ENCODE measurements at regions not wholly inside any gene's neighbourhood (a gene's known extent, or its start where the extent isn't known, plus 50 kb on each side); places are given as distances from the start of the nearest gene placed in this dataset.

GRCh38 chr22:49368221-49368975 lies 459.3 kb downstream of the BRD1 start:
- Histone ChIP-seq H3K27me3 (ENCODE audit: control insufficient read depth, insufficient read depth, low read length) (no peaks in the 10 kb centered on the region), H3K9me3 (ENCODE audit: control insufficient read depth, insufficient read depth, low read length) (no peaks in the 10 kb centered on the region), H3K4me3 (ENCODE audit: low read length) (no peak overlapping the region), H3K4me1 (ENCODE audit: control insufficient read depth, insufficient read depth, low read length) (peaks cover 13% of the 10 kb centered on the region), H3K27ac (ENCODE audit: low read length) (no peak overlapping the region), H3K36me3 (ENCODE audit: control insufficient read depth, insufficient read depth, low read length) (no peaks in the 10 kb centered on the region)
- H3K27ac Mint-ChIP-seq: no peak overlapping the region
- ATAC-seq (no peak), DNase-seq (no peak)
- 88% methylated on average over 19 of the region's 19 CpGs for WGBS (ENCODE audit: insufficient coverage)
- peaks cover 4 to 13% of the 10 kb centered on the region in 2 donors for H3K27me3 Mint-ChIP-seq (ENCODE audit: low read depth in 2 of 2)
- intact Hi-C loops (cut with micrococcal nuclease): loop anchor here (5.0 kb wide), 1 partner anchor 34 kb away; no protein-coding TSS in a partner anchor
- H3K36me3 Mint-ChIP-seq: no peaks in the 10 kb centered on the region
- H3K9me3 Mint-ChIP-seq: no peaks in the 10 kb centered on the region
- no peak for TF ChIP-seq CTCF (IDR thresholded peaks at IDR 0.05)
- H3K4me1 Mint-ChIP-seq: peaks cover 4 to 10% of the 10 kb centered on the region in 2 donors
- H3K4me3 Mint-ChIP-seq: no peak overlapping the region

- WGBS (ENCODE audit: insufficient coverage): 83% methylated on average over 10 of the region's 10 CpGs
- Mint-ChIP-seq H3K27me3 (ENCODE audit: low read depth in 2 of 2) (peaks cover 4 to 6% of the 10 kb centered on the region in 2 donors), H3K27ac (no peak overlapping the region), H3K9me3 (no peaks in the 10 kb centered on the region), H3K36me3 (no peaks in the 10 kb centered on the region), H3K4me3 (no peak overlapping the region), H3K4me1 (peaks cover 4 to 10% of the 10 kb centered on the region in 2 donors)
- no peak for DNase-seq
- H3K4me3 ChIP-seq (ENCODE audit: low read length): no peak overlapping the region
- H3K27ac ChIP-seq (ENCODE audit: low read length): no peak overlapping the region
- H3K4me1 ChIP-seq (ENCODE audit: control insufficient read depth, insufficient read depth, low read length): peaks cover 13% of the 10 kb centered on the region
- intact Hi-C loops (cut with micrococcal nuclease): loop anchor here (5.0 kb wide), 1 partner anchor 35 kb away; no protein-coding TSS in a partner anchor
- no peak for ATAC-seq
- no peaks in the 10 kb centered on the region for H3K36me3 ChIP-seq (ENCODE audit: control insufficient read depth, insufficient read depth, low read length)
- H3K27me3 ChIP-seq (ENCODE audit: control insufficient read depth, insufficient read depth, low read length): no peaks in the 10 kb centered on the region
- no peak for TF ChIP-seq CTCF (IDR thresholded peaks at IDR 0.05)
- H3K9me3 ChIP-seq (ENCODE audit: control insufficient read depth, insufficient read depth, low read length): no peaks in the 10 kb centered on the region
These were observed 460.5 kb downstream of the BRD1 start for GRCh38 chr22:49367041-49367697.

- H3K27me3 Mint-ChIP-seq (ENCODE audit: low read depth in 2 of 2): peaks cover 4 to 6% of the 10 kb centered on the region in 2 donors
- ATAC-seq (no peak), DNase-seq (no peak)
- no peaks in the 10 kb centered on the region for H3K36me3 Mint-ChIP-seq
- TF ChIP-seq CTCF (IDR thresholded peaks at IDR 0.05): no peak
- WGBS (ENCODE audit: insufficient coverage): 83% methylated on average over 7 of the region's 11 CpGs
- no peak overlapping the region for H3K27ac Mint-ChIP-seq
- intact Hi-C loops (cut with micrococcal nuclease): loop anchor here (5.0 kb wide), 1 partner anchor 36 kb away; no protein-coding TSS in a partner anchor
- Histone ChIP-seq H3K27me3 (ENCODE audit: control insufficient read depth, insufficient read depth, low read length) (no peaks in the 10 kb centered on the region), H3K27ac (ENCODE audit: low read length) (no peak overlapping the region), H3K4me3 (ENCODE audit: low read length) (no peak overlapping the region), H3K4me1 (ENCODE audit: control insufficient read depth, insufficient read depth, low read length) (peaks cover 13% of the 10 kb centered on the region), H3K9me3 (ENCODE audit: control insufficient read depth, insufficient read depth, low read length) (no peaks in the 10 kb centered on the region), H3K36me3 (ENCODE audit: control insufficient read depth, insufficient read depth, low read length) (no peaks in the 10 kb centered on the region)
- H3K9me3 Mint-ChIP-seq: no peaks in the 10 kb centered on the region
- no peak overlapping the region for H3K4me3 Mint-ChIP-seq
- peaks cover 4 to 10% of the 10 kb centered on the region in 2 donors for H3K4me1 Mint-ChIP-seq
These were observed 461.2 kb downstream of the BRD1 start for GRCh38 chr22:49366437-49366836.
